ENCODE measurements at regions not wholly inside any gene's neighbourhood (a gene's known extent, or its start where the extent isn't known, plus 50 kb on each side); places are given as distances from the start of the nearest gene placed in this dataset.

DNA sequence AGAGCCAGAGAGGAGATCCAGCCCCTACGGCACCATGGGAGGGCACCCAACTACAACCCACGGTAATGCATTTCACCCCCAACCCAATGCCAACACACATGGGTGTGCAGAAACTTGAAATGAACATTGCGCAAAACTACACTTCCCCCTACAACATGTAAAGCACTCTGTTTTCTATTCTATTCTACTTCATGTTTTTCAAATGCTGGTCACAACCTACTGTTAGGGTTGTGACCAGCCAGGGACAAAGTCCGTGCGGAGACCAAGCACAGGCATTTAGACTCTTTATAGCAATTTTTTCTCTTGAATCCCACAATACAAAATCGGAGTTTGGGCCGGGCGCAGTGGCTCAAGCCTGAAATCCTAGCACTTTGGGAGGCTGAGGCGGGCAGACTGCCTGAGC is 90.6 kb downstream of the MRPL14 start:
- Mint-ChIP-seq H3K36me3 (no peaks in the 10 kb centered on the region), H3K4me3 (no peak overlapping the region)

DNA sequence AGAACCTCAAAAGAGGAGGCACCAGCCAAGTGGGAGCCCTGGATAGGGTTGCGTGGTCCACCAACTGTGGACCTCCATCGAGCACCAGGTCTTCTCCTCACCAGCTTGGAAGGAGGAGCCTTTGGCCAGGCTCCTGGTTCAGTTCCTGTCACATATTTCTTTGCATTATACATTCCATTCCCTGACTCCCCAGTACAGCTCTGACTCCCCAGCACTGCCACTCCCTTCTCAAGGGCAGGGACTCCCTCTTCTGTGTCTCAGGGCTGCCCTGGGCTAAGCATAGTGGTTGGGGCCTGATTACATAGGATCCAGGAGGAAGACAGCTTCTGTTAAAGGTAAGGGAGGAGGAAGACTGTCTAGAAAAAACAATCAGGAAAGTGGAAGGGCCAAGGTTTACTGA is 91.1 kb downstream of the MRPL14 start:
- Mint-ChIP-seq H3K4me1 (ENCODE audit: low read depth in 2 of 2) (peaks cover 4 to 12% of the 10 kb centered on the region in 2 donors), H3K4me3 (no peak overlapping the region), H3K36me3 (no peaks in the 10 kb centered on the region), H3K27me3 (peaks cover 13% of the 10 kb centered on the region in 2 donors), H3K9me3 (no peaks in the 10 kb centered on the region), H3K27ac (peak overlapping the region in 1 of 2 donors; percentile 5)
- ATAC-seq, result no peak
- no peak for DNase-seq (ENCODE audit: low spot score)

More for the DNA sequence above, 90.6 kb downstream of the MRPL14 start:
- peaks cover 4 to 12% of the 10 kb centered on the region in 2 donors for H3K4me1 Mint-ChIP-seq (ENCODE audit: low read depth in 2 of 2)
- no peak for ATAC-seq
- no peak for DNase-seq (ENCODE audit: low spot score)
- no peak overlapping the region for H3K27ac Mint-ChIP-seq
- H3K9me3 Mint-ChIP-seq, result no peaks in the 10 kb centered on the region
- peaks cover 11 to 13% of the 10 kb centered on the region in 2 donors for H3K27me3 Mint-ChIP-seq

DNA sequence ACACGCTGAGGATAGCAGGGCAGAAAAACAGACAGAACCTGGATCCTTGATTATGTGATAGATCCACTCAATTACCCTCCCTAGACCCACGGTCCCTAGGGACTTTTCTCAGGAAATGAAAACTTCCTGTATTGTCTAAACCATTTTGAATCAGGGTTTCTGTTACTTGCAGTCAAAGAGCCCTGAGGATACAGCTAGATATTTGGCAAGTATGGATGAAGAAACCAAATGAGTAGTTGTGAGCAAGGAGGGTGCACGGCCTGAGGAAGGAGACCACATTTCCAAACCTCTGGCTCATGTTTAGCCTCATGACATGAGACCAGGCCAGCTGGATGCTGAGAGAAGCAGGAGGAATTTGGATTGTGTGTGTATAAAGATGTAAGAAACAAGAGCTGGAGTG is 91.6 kb downstream of the MRPL14 start:
- no peak for DNase-seq (ENCODE audit: low spot score)
- no peaks in the 10 kb centered on the region for H3K9me3 Mint-ChIP-seq
- H3K27ac Mint-ChIP-seq, result peak overlapping the region; percentile 5 to 25
- peaks cover 13 to 14% of the 10 kb centered on the region in 2 donors for H3K27me3 Mint-ChIP-seq
- H3K4me1 Mint-ChIP-seq (ENCODE audit: low read depth in 2 of 2), result peaks cover 4 to 12% of the 10 kb centered on the region in 2 donors
- no peak for ATAC-seq
- no peak overlapping the region for H3K4me3 Mint-ChIP-seq
- H3K36me3 Mint-ChIP-seq, result no peaks in the 10 kb centered on the region

DNA sequence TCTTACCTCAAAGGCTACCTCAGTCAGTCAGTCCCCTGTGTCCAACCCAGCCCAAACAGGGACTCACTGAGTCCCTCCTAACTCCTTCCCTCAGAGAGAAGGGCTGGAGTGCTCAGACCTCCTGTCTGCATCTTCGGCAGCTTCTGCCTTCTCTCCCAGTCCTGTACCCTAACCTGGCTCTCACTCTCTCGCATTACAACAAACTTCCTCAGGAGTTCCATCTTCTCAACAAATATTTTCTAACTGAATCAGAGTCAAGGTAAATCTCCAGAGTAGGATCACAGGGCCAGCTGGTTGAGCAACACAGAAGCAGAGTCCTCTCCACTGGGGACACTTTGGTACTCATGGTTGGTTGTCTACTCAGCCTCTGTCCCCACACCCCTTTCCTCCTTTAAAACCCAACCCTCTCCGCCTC is 92.3 kb downstream of the MRPL14 start:
- Mint-ChIP-seq H3K36me3 (no peaks in the 10 kb centered on the region), H3K4me1 (ENCODE audit: low read depth in 2 of 2) (peaks cover 4 to 12% of the 10 kb centered on the region in 2 donors), H3K4me3 (no peak overlapping the region), H3K9me3 (no peaks in the 10 kb centered on the region), H3K27ac (peak overlapping the region in 1 of 2 donors; percentile 28), H3K27me3 (peaks cover 18 to 19% of the 10 kb centered on the region in 2 donors)
- DNase-seq (ENCODE audit: low spot score) (no peak), ATAC-seq (no peak)

DNA sequence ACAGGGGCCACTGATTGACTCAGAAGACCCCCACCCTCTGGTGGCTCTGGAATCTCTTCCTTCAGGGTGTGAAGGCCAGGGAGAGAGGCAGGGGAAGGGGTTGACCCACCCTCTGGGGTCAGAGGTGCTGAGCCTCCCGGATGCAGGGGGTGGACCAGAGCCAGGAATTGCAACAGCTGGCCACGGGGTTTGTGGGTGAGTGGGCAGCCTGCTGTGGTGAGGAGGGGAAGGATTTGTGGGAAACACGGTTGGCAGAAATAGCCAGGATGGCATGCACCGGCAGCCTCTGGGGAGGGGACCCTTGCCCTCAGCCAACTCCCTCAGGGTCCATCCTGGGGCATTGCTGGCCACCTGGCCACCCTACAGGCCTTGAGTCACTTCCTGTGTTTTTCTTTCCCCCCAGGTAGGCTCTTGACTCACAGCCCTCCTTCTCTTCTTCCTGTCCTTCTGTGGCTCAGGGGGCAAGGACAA is 92.8 kb downstream of the MRPL14 start:
- H3K9me3 Mint-ChIP-seq, result no peaks in the 10 kb centered on the region
- H3K27me3 Mint-ChIP-seq, result peaks cover 18 to 21% of the 10 kb centered on the region in 2 donors
- ATAC-seq, result peak in 1 of 2 donors; percentile 26
- peak overlapping the region in 1 of 2 donors; percentile 28 for H3K27ac Mint-ChIP-seq
- H3K4me1 Mint-ChIP-seq (ENCODE audit: low read depth in 2 of 2), result peaks cover 4 to 12% of the 10 kb centered on the region in 2 donors
- DNase-seq (ENCODE audit: low spot score), result no peak
- H3K4me3 Mint-ChIP-seq, result no peak overlapping the region
- H3K36me3 Mint-ChIP-seq, result no peaks in the 10 kb centered on the region

DNA sequence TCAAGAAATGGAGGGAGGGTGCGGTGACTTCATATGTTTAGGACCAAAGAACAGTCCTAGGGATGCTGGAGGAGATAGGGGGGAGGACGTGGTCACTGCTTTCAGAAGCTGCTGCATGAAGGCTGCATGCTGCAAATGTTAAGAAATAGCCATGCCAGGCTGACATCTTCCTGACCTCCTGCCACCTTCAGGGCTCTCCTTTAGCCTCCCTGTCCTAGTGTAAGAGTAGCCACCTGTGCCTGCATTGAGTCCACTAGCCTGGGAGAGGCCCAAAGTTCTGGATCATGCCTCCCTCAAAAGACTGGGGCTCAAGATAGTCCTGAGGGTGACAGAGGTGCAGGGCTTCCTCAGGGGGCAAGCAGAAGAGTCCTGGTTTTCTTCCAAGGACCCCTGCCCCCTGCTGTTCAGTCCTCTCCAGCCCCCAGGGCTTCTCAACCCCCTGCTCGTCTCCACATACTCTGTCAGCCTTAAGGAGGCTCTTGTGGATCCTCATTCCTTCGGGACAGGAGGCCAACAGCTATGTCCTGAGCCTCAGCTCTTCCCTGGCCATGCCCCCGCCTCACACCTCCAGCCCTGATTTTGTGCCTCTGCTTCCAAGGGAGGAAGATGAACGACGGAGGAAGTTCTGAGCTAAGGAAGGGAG is 96.3 kb downstream of the MRPL14 start:
- ATAC-seq, result no peak
- no peak overlapping the region for H3K4me3 Mint-ChIP-seq
- H3K36me3 Mint-ChIP-seq, result no peaks in the 10 kb centered on the region
- H3K27ac Mint-ChIP-seq, result no peak overlapping the region
- peaks cover 4 to 8% of the 10 kb centered on the region in 2 donors for H3K4me1 Mint-ChIP-seq (ENCODE audit: low read depth in 2 of 2)
- no peaks in the 10 kb centered on the region for H3K9me3 Mint-ChIP-seq
- peaks cover 26 to 29% of the 10 kb centered on the region in 2 donors for H3K27me3 Mint-ChIP-seq
- DNase-seq (ENCODE audit: low spot score), result no peak

DNA sequence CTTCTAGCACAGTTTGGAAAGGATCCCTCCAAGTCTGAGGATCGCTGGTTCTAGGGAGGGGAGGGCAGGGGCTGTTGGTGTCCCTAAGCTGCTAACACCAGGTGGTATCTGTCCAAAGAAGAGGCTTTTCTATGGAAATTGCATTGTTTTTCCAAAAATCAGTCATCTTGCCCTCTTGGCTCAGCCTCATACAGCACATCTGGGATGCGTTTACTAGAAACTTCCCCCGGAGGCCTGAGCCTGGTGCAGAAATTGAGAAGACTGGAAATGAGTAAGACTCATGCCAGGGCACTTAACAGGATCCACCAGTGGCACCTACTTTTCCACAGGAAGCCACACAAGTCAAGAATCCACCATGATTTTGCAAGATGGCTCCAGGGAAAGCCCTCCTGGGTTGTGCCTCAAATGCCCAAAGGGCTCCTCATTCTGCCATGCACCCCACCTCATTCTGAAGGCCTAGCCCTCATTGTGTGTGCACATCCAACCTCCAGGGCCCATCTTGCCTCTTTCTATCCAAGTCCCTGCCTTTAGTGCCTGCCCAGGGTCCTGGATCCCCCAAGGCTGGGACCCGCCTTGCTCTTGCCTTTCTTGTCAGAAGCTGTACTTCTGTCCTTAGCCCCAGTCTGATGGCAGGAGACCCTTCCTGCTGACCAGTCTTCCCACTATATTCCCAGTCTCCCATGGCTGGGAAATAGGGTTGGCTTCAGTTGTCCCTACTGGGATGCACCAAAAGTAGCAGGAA is 97.6 kb downstream of the MRPL14 start:
- Mint-ChIP-seq H3K4me3 (no peak overlapping the region), H3K4me1 (ENCODE audit: low read depth in 2 of 2) (no peaks in the 10 kb centered on the region), H3K27ac (no peak overlapping the region), H3K36me3 (no peaks in the 10 kb centered on the region), H3K27me3 (peaks cover 18 to 25% of the 10 kb centered on the region in 2 donors), H3K9me3 (no peaks in the 10 kb centered on the region)
- DNase-seq (ENCODE audit: low spot score), result no peak
- ATAC-seq, result no peak

DNA sequence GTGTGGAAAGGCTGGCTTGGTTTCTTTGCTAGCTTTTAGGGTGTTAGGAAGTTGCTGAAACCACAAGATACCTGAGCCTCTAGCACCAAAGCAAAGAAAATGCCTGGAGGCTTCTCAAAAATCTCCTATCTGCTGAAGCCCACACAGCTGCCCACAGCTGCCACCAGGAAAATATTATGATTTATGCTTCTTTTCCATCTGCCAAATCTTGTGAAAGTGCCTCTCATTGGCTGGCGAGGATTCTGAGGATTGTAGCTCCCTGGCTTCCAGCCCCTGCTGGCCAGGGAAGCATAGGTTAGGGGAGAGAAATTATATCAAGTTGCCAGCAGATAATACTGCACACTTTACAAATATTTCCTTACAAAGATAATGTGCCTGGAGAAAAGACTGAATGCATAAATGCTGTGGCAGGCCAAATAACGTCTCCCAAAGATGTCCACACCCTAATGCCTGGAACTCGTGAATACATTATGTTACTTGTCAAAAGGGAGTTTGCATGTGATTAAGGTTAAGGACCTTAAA is 98.4 kb downstream of the MRPL14 start:
- Mint-ChIP-seq H3K4me1 (ENCODE audit: low read depth in 2 of 2) (no peaks in the 10 kb centered on the region), H3K4me3 (no peak overlapping the region), H3K9me3 (no peaks in the 10 kb centered on the region), H3K36me3 (no peaks in the 10 kb centered on the region), H3K27ac (no peak overlapping the region), H3K27me3 (peaks cover 18 to 25% of the 10 kb centered on the region in 2 donors)
- ATAC-seq (no peak), DNase-seq (ENCODE audit: low spot score) (no peak)

DNA sequence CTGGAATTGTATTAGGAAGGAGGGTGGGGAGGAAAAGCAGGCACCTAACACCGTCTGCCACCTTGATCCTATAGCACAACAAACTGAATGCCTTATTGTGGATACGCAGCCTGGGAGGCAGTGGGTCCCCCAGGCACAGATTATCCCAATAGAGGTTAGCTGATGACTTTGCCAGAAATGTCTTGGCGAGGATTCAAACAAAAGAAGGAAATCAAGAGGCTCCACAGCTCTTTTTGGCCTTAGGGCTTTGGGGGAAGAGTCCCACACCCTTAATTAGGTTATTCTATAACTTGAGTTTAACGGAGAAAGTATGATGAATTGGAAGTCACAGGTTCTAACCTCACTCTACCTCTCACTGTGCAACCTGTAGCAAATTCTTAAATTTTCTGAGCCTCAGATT is 102.0 kb downstream of the MRPL14 start:
- no peaks in the 10 kb centered on the region for H3K36me3 Mint-ChIP-seq
- H3K27me3 Mint-ChIP-seq, result peaks cover 18 to 31% of the 10 kb centered on the region in 2 donors
- DNase-seq (ENCODE audit: low spot score) (no peak), ATAC-seq (no peak)
- H3K9me3 Mint-ChIP-seq, result no peaks in the 10 kb centered on the region
- no peaks in the 10 kb centered on the region for H3K4me1 Mint-ChIP-seq (ENCODE audit: low read depth in 2 of 2)
- H3K4me3 Mint-ChIP-seq, result no peak overlapping the region
- no peak overlapping the region for H3K27ac Mint-ChIP-seq

DNA sequence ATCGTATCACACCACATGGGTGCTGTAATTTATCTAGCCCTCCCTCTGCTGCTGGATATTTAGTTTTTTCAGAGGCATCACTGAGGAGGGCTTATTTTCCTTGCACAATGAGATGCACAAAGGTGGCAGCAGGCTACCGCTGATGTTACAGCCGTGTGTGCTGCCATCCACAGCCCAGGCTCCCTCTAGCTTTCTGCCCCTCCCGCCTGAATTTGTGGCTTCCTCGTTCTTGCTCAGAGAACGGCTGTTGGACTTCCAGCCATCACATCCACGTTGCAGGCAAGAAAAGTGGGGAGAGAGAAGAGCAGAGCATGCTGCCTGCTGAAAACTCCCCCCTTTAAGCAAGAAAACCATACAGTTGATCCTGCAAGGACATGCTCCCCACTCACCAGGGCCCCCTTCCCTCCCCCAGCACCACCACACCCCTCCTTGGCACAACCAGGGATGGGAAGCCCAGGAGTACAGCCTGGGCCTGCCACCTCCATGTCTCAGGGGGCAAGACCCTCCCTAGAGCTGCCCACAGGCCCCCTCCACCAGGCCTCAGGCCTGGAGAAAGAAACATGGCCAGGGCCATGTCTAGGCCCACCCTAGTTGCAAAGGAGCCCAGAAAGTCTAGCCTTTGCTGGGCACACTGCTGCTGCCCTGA is 102.6 kb downstream of the MRPL14 start:
- DNase-seq (ENCODE audit: low spot score) (no peak), ATAC-seq (no peak)
- Mint-ChIP-seq H3K4me1 (ENCODE audit: low read depth in 2 of 2) (no peaks in the 10 kb centered on the region), H3K27me3 (peaks cover 19 to 31% of the 10 kb centered on the region in 2 donors), H3K27ac (no peak overlapping the region), H3K9me3 (no peaks in the 10 kb centered on the region), H3K4me3 (no peak overlapping the region), H3K36me3 (no peaks in the 10 kb centered on the region)

DNA sequence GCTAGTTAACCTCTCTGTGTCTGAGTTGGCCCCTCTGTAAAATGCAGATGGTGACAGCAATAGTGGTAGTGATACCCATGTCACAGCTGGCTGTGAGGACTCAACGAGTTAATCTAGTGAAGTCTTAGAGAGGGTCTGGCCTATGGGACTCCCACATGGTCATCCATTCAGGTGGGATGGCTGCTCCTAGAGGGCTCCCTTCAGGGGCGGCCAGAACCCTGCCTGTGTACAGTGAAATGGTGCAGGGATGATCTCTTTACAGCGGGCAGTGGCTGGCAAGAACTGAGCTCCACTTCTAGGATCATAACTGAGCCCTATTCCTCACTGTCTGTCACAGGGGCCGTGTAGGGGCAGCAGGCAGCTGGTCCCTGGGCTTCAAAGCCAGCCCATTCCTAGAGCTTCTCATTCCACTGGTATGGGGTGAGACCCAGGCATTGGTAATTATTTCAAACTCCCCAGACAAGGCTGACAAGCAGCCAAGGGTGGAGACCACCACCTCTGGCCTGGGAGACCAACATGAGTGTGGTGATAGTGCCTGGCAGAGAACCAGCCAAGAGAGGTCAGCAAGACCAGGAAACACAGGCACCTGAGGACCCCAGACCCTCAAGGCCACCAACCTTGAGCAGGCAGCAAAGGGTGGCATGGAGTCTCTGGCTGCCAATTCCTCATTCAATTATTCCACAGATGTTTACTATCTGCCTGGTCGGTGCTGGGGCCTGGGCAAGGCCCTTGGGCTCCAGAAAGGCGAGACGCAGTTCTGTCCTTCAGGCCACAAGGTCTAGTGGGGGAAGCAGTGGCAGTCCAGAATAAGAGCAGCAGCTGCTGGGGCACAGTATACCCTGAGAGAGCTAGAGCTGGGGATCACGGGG is 103.4 kb downstream of the MRPL14 start:
- DNase-seq (ENCODE audit: low spot score), result no peak
- ATAC-seq, result no peak
- Mint-ChIP-seq H3K27ac (no peak overlapping the region), H3K4me3 (no peak overlapping the region), H3K9me3 (no peaks in the 10 kb centered on the region), H3K27me3 (peaks cover 17 to 32% of the 10 kb centered on the region in 2 donors), H3K36me3 (no peaks in the 10 kb centered on the region), H3K4me1 (ENCODE audit: low read depth in 2 of 2) (no peaks in the 10 kb centered on the region)

DNA sequence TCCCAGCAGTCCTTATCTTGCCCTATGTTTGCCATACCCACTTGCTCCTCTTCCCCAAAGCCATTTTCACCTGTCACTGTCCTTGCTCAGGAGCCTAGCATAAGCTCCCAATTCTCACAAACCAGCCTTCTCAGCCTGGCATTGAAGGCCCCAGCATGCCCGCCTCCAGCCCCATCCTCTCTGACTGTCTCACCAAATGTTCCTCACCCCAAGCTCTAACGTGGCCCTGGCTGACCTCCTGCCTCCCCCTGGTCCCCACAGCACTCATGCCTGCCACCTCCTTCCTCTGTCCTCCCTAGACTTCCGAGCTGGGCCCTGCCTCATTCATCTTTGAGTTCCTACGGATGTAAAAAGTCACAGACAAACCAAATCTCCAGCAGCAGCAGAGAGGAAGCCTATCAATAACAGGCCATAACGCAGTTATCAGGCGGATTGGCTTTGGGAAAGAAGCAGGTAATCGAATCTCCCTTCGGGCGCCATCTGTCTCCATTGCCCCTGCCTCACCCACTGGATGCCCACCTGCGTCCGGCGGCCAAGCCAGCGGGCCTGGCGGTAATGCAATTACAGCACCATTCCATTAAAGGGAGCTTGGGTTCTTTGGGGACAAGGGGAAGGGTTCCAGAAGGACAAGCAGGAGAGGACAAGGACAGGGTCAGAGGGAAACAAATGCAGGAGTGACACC is 104.4 kb downstream of the MRPL14 start:
- no peak overlapping the region for H3K27ac Mint-ChIP-seq
- DNase-seq (ENCODE audit: low spot score) (no peak), ATAC-seq (no peak)
- peaks cover 16 to 31% of the 10 kb centered on the region in 2 donors for H3K27me3 Mint-ChIP-seq
- no peaks in the 10 kb centered on the region for H3K36me3 Mint-ChIP-seq
- H3K9me3 Mint-ChIP-seq, result no peaks in the 10 kb centered on the region
- H3K4me3 Mint-ChIP-seq, result no peak overlapping the region
- H3K4me1 Mint-ChIP-seq (ENCODE audit: low read depth in 2 of 2), result no peaks in the 10 kb centered on the region

DNA sequence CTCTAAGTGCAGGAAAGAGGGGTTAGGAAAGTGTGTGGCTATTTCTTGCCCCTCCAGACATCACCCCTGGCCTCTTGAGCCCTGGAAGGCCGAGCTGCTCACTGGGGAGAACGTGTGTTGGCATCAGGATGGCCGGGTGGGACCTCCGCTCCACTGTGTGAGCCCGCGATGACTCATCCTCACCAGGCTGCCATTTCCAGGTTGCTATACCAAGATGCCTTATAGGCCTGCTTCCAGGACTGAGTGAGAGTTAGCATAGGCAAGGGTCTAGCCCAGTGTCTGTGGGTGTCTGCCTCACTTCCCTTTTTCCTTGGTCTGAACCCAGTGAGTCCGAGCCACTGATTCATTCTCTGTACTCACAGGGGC is 105.0 kb downstream of the MRPL14 start:
- Mint-ChIP-seq H3K4me1 (ENCODE audit: low read depth in 2 of 2) (no peaks in the 10 kb centered on the region), H3K27me3 (peaks cover 11 to 25% of the 10 kb centered on the region in 2 donors), H3K27ac (no peak overlapping the region), H3K9me3 (no peaks in the 10 kb centered on the region), H3K36me3 (no peaks in the 10 kb centered on the region), H3K4me3 (no peak overlapping the region)
- DNase-seq (ENCODE audit: low spot score), result no peak
- no peak for ATAC-seq
